HUES64 (cell line): ENCODE measurements at regions not wholly inside any gene's neighbourhood (a gene's known extent, or its start where the extent isn't known, plus 50 kb on each side); places are given as distances from the start of the nearest gene placed in this dataset.
"Not testable (repeated sequence)": the region's sequence is repeated elsewhere in the genome, so short reads cannot be mapped to it uniquely, and the experiment has no call there.

ENCODE experiments used
- H3K27ac ChIP-seq: 2 replicates; pipeline ENCODE4 v1.7.0; 2013; ENCODE audit warnings: low read depth, low read length, inconsistent platforms
- H3K27me3 ChIP-seq: 2 replicates; pipeline ENCODE4 v1.6.1; 2013; ENCODE audit warnings: mild to moderate bottlenecking, low read length; ENCODE audit not compliant: insufficient read depth
- H3K36me3 ChIP-seq: 2 replicates; pipeline ENCODE4 v1.6.1; 2013; ENCODE audit warnings: mild to moderate bottlenecking, low read length; ENCODE audit not compliant: insufficient read depth
- H3K4me1 ChIP-seq: 2 replicates; pipeline ENCODE4 v1.6.1; 2013; ENCODE audit warnings: mild to moderate bottlenecking, low read length, moderate library complexity; ENCODE audit not compliant: insufficient read depth
- H3K4me3 ChIP-seq: 2 replicates; pipeline ENCODE4 v1.5.1; 2013; ENCODE audit warnings: mild to moderate bottlenecking, low read length, moderate library complexity
- H3K9ac ChIP-seq: 2 replicates; pipeline ENCODE4 v1.6.1; 2013; ENCODE audit warnings: mild to moderate bottlenecking, low read depth, low read length
- H3K9me3 ChIP-seq: 2 replicates; pipeline ENCODE4 v1.6.1; 2013; ENCODE audit warnings: low read depth, low read length; ENCODE audit not compliant: insufficient read depth
- WGBS: fragments of 150-250, 120-280 bp; methylation state at CpG from one replicate; pipeline ENCODE4 v1.1.7; 2013; ENCODE audit warnings: missing lambda C conversion rate; 5-methylcytosine and 5-hydroxymethylcytosine counted together

- 80% methylated on average over 4 of the region's 4 CpGs for WGBS
- H3K27me3 ChIP-seq, H3K9ac ChIP-seq, H3K4me1 ChIP-seq, H3K27ac ChIP-seq, H3K36me3 ChIP-seq, H3K4me3 ChIP-seq: not testable (repeated sequence)
- H3K9me3 ChIP-seq = peaks cover 59% of the 10 kb centered on the region
These were observed 357.3 kb upstream of the WSB1 start for GRCh38 chr17:26936645-26937044.

GRCh38 chr17:26937750-26938322, 356.1 kb upstream of the WSB1 start:
- not testable (repeated sequence) for H3K4me1 ChIP-seq, H3K4me3 ChIP-seq, H3K27me3 ChIP-seq, H3K27ac ChIP-seq, H3K36me3 ChIP-seq, H3K9ac ChIP-seq
- 65% methylated on average over 1 of the region's 1 CpG for WGBS
- peaks cover 64% of the 10 kb centered on the region for H3K9me3 ChIP-seq

GRCh38 chr17:26939755-26940154, 354.2 kb upstream of the WSB1 start:
- H3K36me3 ChIP-seq, H3K4me1 ChIP-seq, H3K27ac ChIP-seq, H3K27me3 ChIP-seq, H3K9ac ChIP-seq, H3K4me3 ChIP-seq: not testable (repeated sequence)
- H3K9me3 ChIP-seq = peaks cover 73% of the 10 kb centered on the region
- WGBS = 87% methylated on average over 8 of the region's 8 CpGs

GRCh38 chr17:26940587-26940986, 353.3 kb upstream of the WSB1 start:
- H3K36me3 ChIP-seq, H3K9ac ChIP-seq, H3K4me1 ChIP-seq, H3K27ac ChIP-seq, H3K4me3 ChIP-seq, H3K27me3 ChIP-seq: not testable (repeated sequence)
- 46% methylated on average over 2 of the region's 2 CpGs for WGBS
- peaks cover 79% of the 10 kb centered on the region for H3K9me3 ChIP-seq

- no peak overlapping the region for H3K4me3 ChIP-seq
- WGBS = 92% methylated on average over 88 of the region's 91 CpGs
- peaks cover 48% of the 10 kb centered on the region for H3K9me3 ChIP-seq
- no peaks in the 10 kb centered on the region for H3K4me1 ChIP-seq
- H3K36me3 ChIP-seq = no peaks in the 10 kb centered on the region
- no peak overlapping the region for H3K9ac ChIP-seq
- H3K27ac ChIP-seq = no peak overlapping the region
- H3K27me3 ChIP-seq = no peaks in the 10 kb centered on the region
These were observed 331.4 kb upstream of the WSB1 start for GRCh38 chr17:26962255-26963162.

- Histone ChIP-seq H3K4me1 (no peaks in the 10 kb centered on the region), H3K36me3 (no peaks in the 10 kb centered on the region), H3K27ac (no peak overlapping the region), H3K27me3 (no peaks in the 10 kb centered on the region), H3K9ac (no peak overlapping the region), H3K9me3 (peaks cover 44% of the 10 kb centered on the region), H3K4me3 (no peak overlapping the region)
- 85% methylated on average over 26 of the region's 26 CpGs for WGBS
These were observed 330.8 kb upstream of the WSB1 start for GRCh38 chr17:26963163-26963503.

GRCh38 chr17:26965898-26966624, 327.9 kb upstream of the WSB1 start:
- WGBS = 76% methylated on average over 1 of the region's 1 CpG
- not testable (repeated sequence) for H3K4me3 ChIP-seq, H3K27ac ChIP-seq, H3K36me3 ChIP-seq, H3K9ac ChIP-seq, H3K4me1 ChIP-seq, H3K27me3 ChIP-seq
- H3K9me3 ChIP-seq = peaks cover 49% of the 10 kb centered on the region

- H3K4me1 ChIP-seq, H3K27me3 ChIP-seq, H3K27ac ChIP-seq, H3K36me3 ChIP-seq, H3K4me3 ChIP-seq, H3K9ac ChIP-seq: not testable (repeated sequence)
- 64% methylated on average over 2 of the region's 2 CpGs for WGBS
- H3K9me3 ChIP-seq = peaks cover 50% of the 10 kb centered on the region
These were observed 327.2 kb upstream of the WSB1 start for GRCh38 chr17:26966625-26967179.

GRCh38 chr17:26981845-26982425, 312.0 kb upstream of the WSB1 start:
- not testable (repeated sequence) for H3K4me1 ChIP-seq, H3K27me3 ChIP-seq, H3K27ac ChIP-seq, H3K36me3 ChIP-seq, H3K9ac ChIP-seq, H3K4me3 ChIP-seq
- 95% methylated on average over 30 of the region's 30 CpGs for WGBS
- peaks cover 60% of the 10 kb centered on the region for H3K9me3 ChIP-seq

- not testable (repeated sequence) for H3K27me3 ChIP-seq
- peaks cover 66% of the 10 kb centered on the region for H3K9me3 ChIP-seq
- 76% methylated on average over 3 of the region's 3 CpGs for WGBS
These were observed 311.4 kb upstream of the WSB1 start for GRCh38 chr17:26982563-26982962.

GRCh38 chr17:26987851-26988250, 306.1 kb upstream of the WSB1 start:
- 70% methylated on average over 3 of the region's 3 CpGs for WGBS
- not testable (repeated sequence) for H3K27ac ChIP-seq, H3K4me3 ChIP-seq, H3K36me3 ChIP-seq, H3K9ac ChIP-seq, H3K27me3 ChIP-seq, H3K4me1 ChIP-seq
- H3K9me3 ChIP-seq = peaks cover 87% of the 10 kb centered on the region

More at GRCh38 chr17:26982563-26982962, 311.4 kb upstream of the WSB1 start:
- H3K9ac ChIP-seq, H3K36me3 ChIP-seq, H3K4me3 ChIP-seq, H3K27ac ChIP-seq, H3K4me1 ChIP-seq: not testable (repeated sequence)
